A673 (cell line): ENCODE measurements at regions not wholly inside any gene's neighbourhood (a gene's known extent, or its start where the extent isn't known, plus 50 kb on each side); places are given as distances from the start of the nearest gene placed in this dataset.

Experiments
- EZH2 ChIP-seq: fragments of 200-600 bp; sonication (generic); IDR thresholded peaks from 2 replicates; pipeline ENCODE4 v1.6.1; 2017; ENCODE audit warnings: borderline replicate concordance, low read depth, mild to moderate bottlenecking, mixed read lengths, antibody characterized with exemption, low read length; ENCODE audit not compliant: poor library complexity, severe bottlenecking
- TF ChIP-seq, protein P1 (sequence below): fragments of 300-800, 200-600 bp; sonication (generic); conservative IDR thresholded peaks from 2 replicates; pipeline ENCODE4 v1.5.1; 2017; ENCODE audit warnings: low read depth, mild to moderate bottlenecking, antibody characterized with exemption, low read length, moderate library complexity, mixed read lengths

DNA sequence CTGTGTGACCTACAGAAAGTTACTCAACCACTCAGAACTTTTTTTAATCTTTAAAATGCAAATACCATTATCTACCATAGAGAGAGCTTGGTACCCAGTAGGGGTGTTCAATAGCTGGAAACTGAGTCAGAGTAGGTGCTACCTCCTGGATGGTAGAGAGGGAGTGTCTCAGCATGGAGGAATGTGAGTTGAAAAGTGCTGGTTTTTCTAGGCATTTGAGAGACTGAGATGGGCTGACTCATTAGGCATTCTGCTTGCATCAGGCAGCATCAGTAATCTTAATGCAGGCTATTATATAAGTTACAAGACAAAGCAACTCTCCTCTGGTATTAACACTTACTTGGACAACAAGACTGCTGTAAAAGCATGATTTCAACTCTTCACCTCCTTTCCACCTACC, 70.9 kb upstream of the ARHGEF9 start:
- TF ChIP-seq, protein P1, sequence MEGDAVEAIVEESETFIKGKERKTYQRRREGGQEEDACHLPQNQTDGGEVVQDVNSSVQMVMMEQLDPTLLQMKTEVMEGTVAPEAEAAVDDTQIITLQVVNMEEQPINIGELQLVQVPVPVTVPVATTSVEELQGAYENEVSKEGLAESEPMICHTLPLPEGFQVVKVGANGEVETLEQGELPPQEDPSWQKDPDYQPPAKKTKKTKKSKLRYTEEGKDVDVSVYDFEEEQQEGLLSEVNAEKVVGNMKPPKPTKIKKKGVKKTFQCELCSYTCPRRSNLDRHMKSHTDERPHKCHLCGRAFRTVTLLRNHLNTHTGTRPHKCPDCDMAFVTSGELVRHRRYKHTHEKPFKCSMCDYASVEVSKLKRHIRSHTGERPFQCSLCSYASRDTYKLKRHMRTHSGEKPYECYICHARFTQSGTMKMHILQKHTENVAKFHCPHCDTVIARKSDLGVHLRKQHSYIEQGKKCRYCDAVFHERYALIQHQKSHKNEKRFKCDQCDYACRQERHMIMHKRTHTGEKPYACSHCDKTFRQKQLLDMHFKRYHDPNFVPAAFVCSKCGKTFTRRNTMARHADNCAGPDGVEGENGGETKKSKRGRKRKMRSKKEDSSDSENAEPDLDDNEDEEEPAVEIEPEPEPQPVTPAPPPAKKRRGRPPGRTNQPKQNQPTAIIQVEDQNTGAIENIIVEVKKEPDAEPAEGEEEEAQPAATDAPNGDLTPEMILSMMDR, result no peak
- no peak for TF ChIP-seq EZH2
